ENCODE measurements at regions not wholly inside any gene's neighbourhood (a gene's known extent, or its start where the extent isn't known, plus 50 kb on each side); places are given as distances from the start of the nearest gene placed in this dataset.
"Not testable (repeated sequence)": the region's sequence is repeated elsewhere in the genome, so short reads cannot be mapped to it uniquely, and the experiment has no call there.

DNA sequence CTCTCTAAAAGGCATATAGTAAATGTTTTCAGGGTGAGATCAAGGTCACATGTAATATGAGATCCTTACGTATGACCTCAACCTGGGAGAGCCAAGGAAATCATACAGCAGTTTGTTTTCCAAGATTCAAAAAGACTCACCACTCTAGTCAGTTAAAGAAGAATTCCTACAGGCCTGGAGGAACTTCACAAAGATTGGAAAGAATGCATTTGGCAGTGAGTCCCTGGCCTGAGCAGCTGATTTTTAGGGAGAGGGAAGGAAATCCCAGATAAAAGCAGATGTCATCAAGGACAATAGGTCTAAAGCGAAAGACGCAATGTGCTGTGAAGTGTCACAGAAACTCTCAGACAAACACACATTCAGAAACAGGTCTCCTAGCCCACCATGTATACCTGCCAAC lies 424.0 kb upstream of the ZNF462 start:
- no peak for DNase-seq (ENCODE audit: low spot score)

DNA sequence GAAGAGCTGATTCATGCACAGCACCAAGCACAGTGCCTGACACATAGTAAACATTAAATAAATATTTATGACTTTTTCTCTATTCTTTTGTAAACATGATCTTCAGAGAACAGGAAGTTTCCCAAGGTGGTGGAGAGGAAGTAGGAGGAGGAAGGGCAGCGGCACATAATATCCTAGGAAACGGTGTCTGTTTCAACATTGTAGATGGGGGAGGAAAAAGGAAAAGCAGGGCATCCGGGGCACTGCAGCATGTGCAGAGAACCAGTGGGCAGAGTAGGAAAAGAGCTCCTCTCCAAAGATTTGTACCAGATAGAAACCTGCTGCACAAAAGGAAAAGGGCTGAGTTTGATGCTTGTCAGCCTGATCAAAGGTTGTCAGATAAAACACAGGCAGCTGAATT lies 421.7 kb upstream of the ZNF462 start:
- DNase-seq (ENCODE audit: low spot score), result no peak

DNA sequence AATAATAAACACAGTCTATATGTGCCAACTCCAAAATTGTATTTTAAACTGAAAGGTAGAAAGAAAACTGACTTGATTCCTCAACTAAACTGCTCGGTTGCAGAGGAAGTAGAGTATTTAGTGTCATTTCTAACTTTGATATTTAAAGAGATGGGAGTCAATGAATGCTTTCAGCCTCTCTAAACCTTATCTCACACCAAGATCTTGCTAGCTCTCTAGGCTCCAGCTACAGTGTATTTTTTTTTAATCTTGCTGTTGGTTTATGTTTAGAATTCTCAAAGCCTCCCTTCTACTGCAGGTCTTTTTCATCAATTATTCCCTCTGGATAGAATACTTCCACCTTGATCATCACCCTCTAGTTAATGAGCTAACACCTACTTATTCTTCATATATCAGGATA lies 419.4 kb upstream of the ZNF462 start:
- no peak for DNase-seq (ENCODE audit: low spot score)

DNA sequence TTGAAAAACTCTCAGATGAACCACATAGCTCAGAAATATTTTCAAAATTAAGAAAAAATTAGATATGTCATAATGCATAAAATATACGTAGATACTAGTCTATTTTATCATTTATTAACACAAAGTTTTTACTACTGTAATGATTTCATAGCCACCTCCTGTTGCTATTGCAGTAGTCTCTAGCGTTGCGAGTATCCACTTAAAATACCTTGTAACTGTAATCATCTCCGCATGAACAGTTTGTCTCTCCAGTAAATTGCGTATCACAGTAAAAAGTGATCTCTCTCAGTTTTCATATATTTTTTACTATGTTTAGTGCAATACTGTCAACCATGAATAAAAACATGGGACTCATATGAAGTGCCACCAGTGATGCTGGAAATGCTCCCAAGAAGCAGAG lies 417.9 kb upstream of the ZNF462 start:
- DNase-seq (ENCODE audit: low spot score), result no peak

DNA sequence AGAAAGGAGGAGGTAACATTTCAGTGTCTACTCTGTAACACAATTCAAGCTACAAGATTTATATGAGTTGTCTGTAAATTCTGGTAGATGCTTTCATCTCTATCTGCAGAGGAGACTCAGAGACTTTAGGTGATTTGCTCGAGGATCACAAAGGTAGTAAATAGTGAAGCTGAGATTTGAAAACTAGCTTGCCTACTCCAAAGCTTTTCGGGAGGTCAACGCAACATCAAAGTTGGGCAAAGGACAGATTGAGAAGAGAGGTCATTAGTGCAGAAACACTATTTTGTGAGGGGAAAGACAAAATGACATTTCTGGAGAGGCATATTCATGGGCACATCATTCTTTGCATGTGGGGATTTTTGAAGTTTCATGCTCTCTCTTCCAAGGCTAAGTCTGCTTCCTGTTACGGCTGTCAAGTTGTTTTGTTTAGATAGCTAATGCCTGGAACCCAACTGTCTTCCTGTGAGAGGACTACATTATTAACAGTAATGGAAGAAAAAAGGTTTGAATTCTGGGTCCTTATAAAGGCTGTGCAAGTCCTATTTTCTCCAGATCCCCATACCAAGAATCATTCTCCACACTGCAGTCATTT lies 413.5 kb upstream of the ZNF462 start:
- no peak for DNase-seq (ENCODE audit: low spot score)

DNA sequence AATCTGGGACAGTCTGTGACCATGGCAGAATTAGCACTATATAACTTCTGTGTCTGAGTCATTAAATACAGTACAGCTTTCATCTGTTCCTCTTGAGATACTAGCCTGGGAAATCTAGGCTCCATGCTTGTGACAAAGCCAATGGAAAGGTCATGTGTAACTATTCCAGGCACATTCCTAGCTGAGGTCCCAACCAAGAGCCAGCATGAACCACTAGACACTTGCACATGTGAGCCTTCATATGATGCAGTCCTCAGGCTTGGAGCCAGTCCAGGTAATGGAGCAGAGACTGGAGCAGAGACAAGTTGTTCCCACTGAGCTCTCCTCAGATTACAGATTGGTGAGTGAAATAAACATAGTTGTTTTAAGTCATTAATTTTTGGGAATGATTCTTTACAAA lies 412.4 kb upstream of the ZNF462 start:
- no peak for DNase-seq (ENCODE audit: low spot score)

DNA sequence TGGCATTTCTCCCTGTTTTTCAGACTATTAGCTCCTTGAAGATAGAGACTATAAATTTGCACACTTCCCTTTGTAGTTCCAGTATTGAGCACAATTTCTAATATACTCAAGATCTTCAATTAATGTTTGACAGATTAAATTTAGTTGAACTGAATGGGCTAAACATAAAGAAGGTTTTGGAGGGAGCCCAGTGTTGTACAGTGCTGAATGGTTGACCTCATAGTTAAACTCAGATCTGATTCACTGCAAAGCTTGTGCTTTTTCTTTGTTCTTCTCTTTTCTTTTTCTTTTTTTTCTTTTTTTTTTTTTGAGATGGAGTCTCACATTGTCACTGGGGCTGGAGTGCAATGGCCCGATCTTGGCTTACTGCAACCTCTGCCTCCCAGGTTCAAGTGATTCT lies 411.7 kb upstream of the ZNF462 start:
- no peak for DNase-seq (ENCODE audit: low spot score)

DNA sequence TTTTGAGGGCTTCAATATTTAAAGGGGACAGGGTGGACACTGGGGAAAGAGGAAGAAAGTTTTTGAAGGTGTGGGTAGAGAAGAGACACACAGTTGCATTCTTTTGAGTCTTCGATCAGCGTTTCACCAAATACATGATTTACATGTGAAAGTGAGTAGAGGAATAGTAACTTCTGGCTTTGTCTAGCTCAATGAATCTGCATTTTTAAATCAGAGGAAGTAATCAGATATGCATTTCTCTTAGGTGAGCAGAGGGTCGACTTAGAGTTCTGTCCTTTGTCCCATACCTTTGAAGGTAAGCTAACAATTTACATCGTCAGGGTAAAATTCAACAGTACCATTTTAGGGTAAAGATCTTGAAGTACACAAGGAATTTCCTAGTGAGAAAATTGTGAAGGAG lies 406.4 kb upstream of the ZNF462 start:
- no peak for DNase-seq (ENCODE audit: low spot score)

DNA sequence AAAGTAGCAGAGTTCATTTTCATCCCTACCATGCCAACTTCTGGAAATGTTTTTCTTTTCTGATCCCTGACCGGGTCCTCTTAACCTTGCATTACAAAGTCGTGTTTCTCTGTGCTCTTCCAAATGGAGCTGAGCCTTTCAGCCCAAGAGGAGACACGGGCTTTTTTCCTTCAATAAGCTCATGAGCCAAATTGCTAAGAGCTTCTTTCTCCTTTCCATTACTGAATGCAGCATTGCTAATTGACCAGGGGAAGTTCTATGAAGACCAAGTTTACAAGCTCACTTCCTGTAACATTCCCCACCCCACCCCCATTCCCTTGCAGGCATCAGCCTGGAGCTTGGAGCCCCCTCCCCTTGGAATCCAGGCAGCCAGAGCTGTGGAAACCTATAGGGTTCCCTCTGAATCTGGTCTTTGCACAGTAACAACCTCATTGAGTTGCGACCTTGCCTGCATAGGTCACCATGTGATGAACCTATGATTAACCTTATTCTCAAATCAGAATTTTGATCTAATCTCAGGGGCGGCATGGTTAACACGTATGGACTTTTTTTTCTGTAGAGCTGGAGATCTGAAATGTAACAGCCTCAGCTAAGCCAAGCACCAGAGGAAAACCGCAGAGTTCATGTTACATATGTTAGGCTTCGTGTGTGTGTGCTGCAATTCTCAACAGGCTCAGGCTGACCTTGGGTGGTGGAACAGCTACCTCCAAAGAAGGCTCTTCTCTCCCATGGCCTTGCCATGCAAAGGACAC lies 395.7 kb upstream of the ZNF462 start:
- DNase-seq (ENCODE audit: low spot score), result no peak

DNA sequence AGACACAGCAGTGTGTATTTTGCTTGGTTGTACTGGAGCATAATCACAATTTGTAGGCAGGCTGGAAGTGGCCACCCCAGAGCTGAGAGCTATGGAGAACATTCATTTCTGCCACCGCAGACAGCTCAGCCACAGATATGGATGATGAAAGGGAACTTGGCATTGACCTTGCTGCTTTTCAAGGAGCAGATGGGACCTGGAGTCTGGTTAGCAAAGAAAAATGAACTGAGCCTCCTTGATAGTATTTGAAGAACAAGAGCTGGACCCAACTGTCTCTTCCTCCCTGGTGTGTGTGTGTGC lies 395.2 kb upstream of the ZNF462 start:
- DNase-seq (ENCODE audit: low spot score), result no peak

DNA sequence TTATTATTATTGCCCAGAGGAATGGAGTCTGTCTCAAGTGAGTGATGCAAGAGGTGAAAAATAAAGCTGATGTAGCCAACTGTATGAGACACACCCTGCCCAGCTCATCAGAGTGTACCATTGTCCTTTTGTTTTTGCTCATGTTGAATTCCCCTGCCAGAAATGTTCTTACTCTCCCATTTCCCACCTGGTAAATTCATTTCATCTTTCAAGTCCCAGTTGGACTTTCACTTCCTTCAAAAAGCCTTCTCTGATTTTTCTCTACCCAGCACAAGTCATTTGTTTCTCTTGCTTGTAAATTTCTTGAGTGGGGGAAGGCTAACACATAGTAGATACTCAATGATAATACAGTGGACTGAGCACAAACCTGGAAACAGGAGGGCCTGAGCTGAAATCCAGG lies 394.5 kb upstream of the ZNF462 start:
- DNase-seq (ENCODE audit: low spot score), result no peak

DNA sequence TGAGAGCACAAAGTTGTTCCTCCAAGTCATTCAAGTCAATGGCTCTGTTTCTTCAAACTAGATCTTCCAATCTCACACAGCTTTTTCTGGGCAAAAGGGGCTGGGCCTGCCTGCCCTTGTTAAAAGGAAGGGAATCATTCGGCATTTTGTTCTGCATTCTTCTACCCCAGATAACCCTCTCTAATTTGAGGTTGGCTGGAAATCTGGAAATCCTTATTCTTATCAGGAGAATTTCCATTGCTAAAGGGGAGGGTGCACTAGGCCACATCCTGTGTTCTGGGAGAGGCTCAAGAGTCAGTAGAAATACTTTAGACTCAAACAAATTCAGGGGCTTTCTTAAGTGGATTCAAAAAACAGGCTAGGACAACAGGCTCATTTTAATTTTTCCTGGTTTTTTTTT lies 384.7 kb upstream of the ZNF462 start:
- no peak for DNase-seq (ENCODE audit: low spot score)

DNA sequence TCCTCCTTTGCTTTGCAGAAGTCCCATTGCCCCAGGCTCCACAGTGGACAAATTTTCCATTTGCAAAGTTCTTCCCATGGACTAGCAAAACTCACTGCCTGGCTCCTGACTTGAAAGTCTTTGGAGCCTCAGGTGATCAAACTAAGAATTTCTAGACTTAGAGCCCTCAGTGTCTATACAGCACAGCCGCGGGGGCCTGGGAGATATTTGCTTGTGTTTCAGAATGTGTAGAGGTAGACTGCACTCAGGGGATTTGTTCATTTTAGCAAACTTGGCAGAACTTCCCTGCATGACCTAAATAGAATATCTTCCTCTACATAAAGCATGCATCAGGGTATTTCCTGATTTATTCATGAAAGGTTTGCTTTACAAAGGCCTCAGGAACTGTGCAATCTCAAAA lies 384.2 kb upstream of the ZNF462 start:
- DNase-seq (ENCODE audit: low spot score), result no peak

DNA sequence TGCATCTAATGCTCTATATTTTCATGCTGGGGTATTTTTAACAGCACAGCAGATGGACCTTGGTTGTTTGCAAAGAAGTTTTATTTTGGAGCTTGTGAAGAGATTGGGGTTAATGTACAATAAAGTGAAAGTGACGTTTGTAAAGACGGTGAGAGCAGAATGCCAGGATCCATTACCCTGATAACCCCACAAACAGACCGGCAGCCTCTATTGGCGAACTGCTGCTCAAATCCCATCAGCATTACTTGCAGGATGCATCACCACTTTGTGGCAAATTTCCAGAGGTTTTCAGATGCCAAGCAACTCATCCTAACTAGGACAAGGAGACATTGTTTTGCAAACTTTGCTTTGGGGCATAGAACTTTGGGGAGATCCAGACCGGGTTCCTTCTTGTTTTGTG lies 383.3 kb upstream of the ZNF462 start:
- no peak for DNase-seq (ENCODE audit: low spot score)

DNA sequence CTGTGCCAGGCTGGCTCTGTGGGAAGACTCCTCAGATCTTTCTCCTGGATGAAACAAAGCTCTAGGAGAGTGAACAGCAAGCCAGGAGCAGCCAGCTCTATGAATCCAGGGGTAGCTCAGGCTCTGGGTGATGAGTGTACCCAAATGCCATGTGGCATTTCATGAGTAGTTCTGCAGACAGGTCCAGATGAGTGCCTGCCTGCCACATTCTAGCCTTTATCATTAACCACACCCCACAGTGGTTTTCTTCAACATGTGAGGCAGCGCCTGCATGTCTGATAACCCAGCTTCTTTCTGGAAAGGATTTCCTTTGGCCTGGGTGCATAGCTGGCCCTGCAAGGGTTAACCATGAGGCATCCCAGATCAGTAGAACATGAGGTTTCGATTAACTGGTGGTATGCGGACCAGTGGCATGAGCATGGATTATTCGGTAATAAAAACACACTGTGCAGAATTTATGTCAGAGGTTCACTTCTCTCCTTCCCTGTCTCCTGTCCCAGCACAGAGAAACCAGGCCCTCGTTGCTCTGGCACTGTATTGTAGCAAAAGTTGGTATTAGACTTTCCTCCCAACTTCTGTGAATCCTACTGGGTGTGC lies 381.9 kb upstream of the ZNF462 start:
- no peak for DNase-seq (ENCODE audit: low spot score)

DNA sequence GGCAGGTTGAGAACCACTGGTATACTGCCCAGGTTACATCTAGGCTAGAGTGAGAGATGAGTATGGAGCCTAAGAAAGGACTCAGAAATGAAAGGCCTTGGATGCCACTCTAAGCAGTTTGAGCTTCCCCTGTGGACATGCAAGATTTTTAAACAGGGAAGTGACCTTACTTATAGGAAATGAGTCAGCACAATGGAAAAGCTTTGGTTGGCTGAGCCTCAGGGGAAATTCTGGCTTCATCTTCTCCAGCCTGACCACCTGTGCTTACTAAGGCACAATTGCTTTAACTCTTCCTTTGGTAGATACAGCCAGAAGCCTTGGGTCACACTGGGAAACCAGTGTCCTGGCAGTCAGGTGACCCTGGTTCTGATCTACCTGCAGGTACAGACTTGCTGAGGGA lies 380.2 kb upstream of the ZNF462 start:
- no peak for DNase-seq (ENCODE audit: low spot score)

DNA sequence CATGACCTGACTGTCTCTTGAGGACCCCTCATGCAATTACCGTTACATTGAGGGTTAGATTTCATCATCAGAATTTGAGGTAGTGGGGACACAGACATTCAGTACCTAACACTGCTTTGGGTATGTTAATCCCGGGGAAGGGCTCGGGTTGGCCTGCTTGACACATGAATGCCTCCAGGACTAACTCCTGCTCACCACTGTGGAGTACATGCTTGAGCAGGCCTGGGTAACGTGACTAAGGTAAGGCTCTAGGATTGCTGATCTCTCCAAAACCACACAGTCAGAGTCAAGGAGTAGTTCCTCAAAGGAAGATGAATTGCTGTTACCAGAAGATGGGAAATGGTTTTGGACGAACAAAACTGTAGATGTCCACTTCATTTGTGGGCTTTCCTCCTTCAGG lies 376.3 kb upstream of the ZNF462 start:
- DNase-seq (ENCODE audit: low spot score), result no peak

DNA sequence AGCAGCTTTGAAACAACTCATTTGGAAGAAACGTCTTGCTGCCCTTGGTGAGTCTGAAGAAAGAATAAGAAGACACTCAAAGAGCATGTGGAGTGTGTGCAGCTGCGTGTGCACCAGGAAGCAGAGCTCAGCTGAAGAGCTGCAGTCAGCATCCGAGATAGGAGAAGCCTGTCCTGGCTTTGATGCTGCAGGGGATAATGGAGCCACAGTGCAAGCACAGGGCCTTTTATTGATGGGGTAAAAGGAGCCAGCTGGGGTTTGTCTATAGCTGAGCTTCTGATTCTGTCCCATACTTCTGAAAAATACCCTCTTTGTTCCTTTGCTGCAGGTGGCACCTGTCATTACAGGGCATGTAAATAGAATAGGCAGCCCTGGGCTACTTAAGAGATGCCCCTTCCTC lies 375.7 kb upstream of the ZNF462 start:
- DNase-seq (ENCODE audit: low spot score), result no peak

DNA sequence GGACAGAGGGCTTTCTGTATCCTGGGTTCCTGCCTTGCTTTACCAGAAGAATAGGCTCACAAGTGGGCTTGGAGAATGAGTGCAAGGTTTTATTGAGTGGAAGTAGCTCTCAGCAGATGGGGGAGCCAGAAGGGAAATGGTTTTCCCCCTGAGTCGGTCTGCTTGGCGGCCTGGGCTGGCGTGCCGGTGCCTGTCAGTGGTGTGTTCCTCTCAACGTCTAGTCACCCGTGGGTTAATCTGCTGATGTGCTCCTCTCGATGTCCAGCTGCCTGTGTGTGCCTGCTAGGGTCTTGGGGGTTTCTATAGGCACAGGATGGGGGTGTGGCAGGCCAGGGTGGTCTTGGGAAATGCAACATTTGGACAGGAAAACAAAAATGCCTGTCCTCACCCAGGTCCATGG lies 370.8 kb upstream of the ZNF462 start:
- DNase-seq (ENCODE audit: low spot score), result not testable (repeated sequence)

DNA sequence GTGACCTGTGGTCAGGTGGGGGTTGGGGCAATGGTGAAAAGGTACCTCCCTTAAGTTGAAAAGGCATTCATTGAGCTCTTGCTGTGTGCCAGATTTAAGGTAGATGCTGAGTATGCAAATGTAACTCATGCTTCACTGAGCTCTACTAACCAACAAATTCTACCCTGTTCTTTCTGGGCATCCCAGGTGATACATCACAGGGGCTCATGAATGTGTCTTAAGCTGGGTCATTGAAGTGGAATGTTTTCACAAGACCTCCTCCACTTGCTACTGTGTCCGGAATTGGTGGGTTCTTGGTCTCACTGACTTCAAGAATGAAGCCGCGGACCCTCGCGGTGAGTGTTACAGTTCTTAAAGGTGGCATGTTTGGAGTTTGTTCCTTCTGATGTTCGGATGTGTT lies 362.8 kb upstream of the ZNF462 start:
- no peak for DNase-seq (ENCODE audit: low spot score)

DNA sequence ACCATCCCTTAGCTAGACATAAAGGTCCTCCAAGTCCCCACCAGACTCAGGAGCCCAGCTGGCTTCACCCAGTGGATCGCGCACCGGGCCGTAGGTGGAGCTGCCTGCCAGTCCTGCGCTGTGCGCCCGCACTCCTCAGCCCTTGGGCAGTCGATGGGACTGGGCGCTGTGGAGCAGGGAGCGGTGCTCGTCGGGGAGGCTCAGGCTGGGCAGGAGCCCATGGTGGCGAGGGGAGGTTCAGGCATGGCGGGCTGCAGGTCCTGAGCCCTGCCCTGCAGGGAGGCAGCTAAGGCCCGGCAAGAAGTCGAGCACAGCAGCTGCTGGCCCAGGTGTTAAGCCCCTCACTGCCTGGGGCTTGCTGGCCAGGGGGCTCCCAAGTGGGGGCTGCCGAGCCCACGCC lies 361.8 kb upstream of the ZNF462 start:
- DNase-seq (ENCODE audit: low spot score), result not testable (repeated sequence)

DNA sequence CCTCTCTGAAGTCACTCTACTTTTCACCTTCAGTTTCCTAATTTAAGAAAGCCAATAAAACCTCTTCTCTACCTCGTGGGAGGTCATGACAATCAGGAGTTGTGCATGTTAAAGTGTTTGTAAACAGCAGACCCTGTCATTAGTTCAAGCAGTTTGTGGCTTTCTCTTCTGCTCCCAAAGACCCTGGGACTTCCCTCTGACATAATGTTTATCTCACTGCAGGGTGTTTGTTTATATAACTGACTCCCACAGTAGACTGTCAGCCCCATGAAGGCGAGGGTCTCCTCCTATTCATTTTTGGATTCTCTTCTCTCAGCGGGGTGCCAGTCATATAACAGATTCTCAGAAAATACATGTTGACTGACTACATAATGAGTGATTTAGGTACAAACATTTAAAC lies 360.0 kb upstream of the ZNF462 start:
- no peak for DNase-seq (ENCODE audit: low spot score)

DNA sequence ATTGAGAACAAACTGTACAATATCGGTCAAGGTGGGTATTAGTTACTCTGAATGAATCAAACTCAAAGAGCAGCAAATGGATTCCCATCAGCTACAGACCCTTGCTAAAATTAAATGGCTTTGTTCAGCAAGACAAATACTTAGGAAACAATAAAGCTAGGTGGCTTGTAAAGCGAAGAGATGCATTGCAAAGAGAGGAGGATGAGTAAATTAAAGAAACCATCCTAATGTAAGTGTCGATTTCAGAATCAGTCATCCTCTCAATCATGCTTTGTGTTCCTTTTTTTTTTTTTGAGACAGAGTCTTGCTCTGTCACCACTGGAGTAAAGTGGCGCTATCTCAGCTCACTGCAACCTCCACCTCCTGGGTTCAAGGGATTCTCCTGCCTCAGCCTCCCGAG lies 359.2 kb upstream of the ZNF462 start:
- DNase-seq (ENCODE audit: low spot score), result no peak

DNA sequence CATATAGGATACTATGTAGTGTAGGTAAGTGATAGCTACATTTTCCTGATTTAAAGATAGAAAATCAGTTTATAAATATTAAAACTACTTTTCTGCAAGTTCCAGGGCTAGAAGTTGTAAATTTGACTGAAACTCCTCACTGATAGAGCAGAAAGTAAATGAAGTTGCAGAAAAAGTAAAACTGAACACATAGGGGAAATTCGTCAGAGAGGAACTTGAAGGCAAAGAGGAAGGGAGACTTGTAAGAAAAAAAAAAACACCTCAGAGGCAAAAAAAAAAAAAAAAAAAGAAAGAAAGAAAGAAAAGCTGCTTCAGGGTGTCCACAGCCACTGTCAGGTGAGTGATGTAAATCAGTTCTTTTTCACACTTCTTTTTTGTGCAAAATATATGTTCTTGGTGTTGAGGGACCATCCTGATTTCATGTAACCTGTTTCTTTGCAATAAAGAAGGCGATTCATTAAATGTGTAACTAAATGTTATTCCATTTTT lies 336.2 kb upstream of the ZNF462 start:
- DNase-seq (ENCODE audit: low spot score), result no peak

All from AG20443 (cell line).